ENCODE measurements at regions not wholly inside any gene's neighbourhood (a gene's known extent, or its start where the extent isn't known, plus 50 kb on each side); places are given as distances from the start of the nearest gene placed in this dataset.
"Not testable (repeated sequence)": the region's sequence is repeated elsewhere in the genome, so short reads cannot be mapped to it uniquely, and the experiment has no call there.

GRCh38 chr10:7108141-7108540 lies 302.7 kb downstream of the SFMBT2 start:
- Histone ChIP-seq H3K27me3 (ENCODE audit: low read length) (no peaks in the 10 kb centered on the region), H2AFZ (ENCODE audit: low read length) (no peak overlapping the region), H3K36me3 (ENCODE audit: low read depth, low read length) (no peaks in the 10 kb centered on the region), H3K9me3 (ENCODE audit: low read length) (no peaks in the 10 kb centered on the region), H3K9me2 (replicated peaks; ENCODE audit: low read length) (no peaks in the 10 kb centered on the region), H3K27ac (ENCODE audit: low read length) (no peak overlapping the region), H3K4me1 (ENCODE audit: insufficient read depth, low read length) (peaks cover 3% of the 10 kb centered on the region; the same call in 1 of the 2 replicates), H3K4me3 (ENCODE audit: low read length) (no peak overlapping the region), H4K20me1 (ENCODE audit: low read length) (no peaks in the 10 kb centered on the region), H3K79me2 (ENCODE audit: low read length) (no peaks in the 10 kb centered on the region), H3K9ac (ENCODE audit: low read length) (no peak overlapping the region), H3F3A (ENCODE audit: low read length, unreplicated experiment) (no peaks in the 10 kb centered on the region), H3K4me2 (ENCODE audit: low read length) (no peak overlapping the region)
- no TSS peak for BruUV-seq (replicated peaks)
- no peak for TF ChIP-seq EZH2phosphoT487 (IDR thresholded peaks at IDR 0.05; ENCODE audit: borderline replicate concordance, low read length)
- no peak for TF ChIP-seq EZH2 (IDR thresholded peaks at IDR 0.05; ENCODE audit: low read length, unreplicated experiment)
- TF ChIP-seq CTCF (conservative IDR thresholded peaks at IDR 0.05; ENCODE audit: low read depth, low read length): no peak
- DNase-seq: no peak
- ATAC-seq: no peak
- ChIA-PET POLR2A (ENCODE audit: unreplicated experiment) (no interaction called here), CTCF (no interaction called here)
- intact Hi-C loops (cut with micrococcal nuclease): no loop called here

GRCh38 chr10:7107285-7107684 lies 303.5 kb downstream of the SFMBT2 start:
- no peaks in the 10 kb centered on the region for H3K27me3 ChIP-seq (ENCODE audit: low read length)
- no peak overlapping the region for H3K9ac ChIP-seq (ENCODE audit: low read length)
- no peak overlapping the region for H3K4me2 ChIP-seq (ENCODE audit: low read length)
- BruUV-seq (replicated peaks): no TSS peak
- H3K79me2 ChIP-seq (ENCODE audit: low read length): no peaks in the 10 kb centered on the region
- no peak overlapping the region for H2AFZ ChIP-seq (ENCODE audit: low read length)
- no peak overlapping the region for H3K4me3 ChIP-seq (ENCODE audit: low read length)
- H3K36me3 ChIP-seq (ENCODE audit: low read depth, low read length): no peaks in the 10 kb centered on the region
- H4K20me1 ChIP-seq (ENCODE audit: low read length): no peaks in the 10 kb centered on the region
- H3K9me2 ChIP-seq (replicated peaks; ENCODE audit: low read length): no peaks in the 10 kb centered on the region
- peaks cover 3% of the 10 kb centered on the region; the same call in 1 of the 2 replicates for H3K4me1 ChIP-seq (ENCODE audit: insufficient read depth, low read length)
- intact Hi-C loops (cut with micrococcal nuclease): no loop called here
- TF ChIP-seq CTCF (conservative IDR thresholded peaks at IDR 0.05; ENCODE audit: low read depth, low read length) (no peak), EZH2phosphoT487 (IDR thresholded peaks at IDR 0.05; ENCODE audit: borderline replicate concordance, low read length) (no peak), EZH2 (IDR thresholded peaks at IDR 0.05; ENCODE audit: low read length, unreplicated experiment) (no peak)
- CTCF ChIA-PET: no interaction called here
- no peak for ATAC-seq
- DNase-seq: no peak
- H3F3A ChIP-seq (ENCODE audit: low read length, unreplicated experiment): no peaks in the 10 kb centered on the region
- H3K9me3 ChIP-seq (ENCODE audit: low read length): no peaks in the 10 kb centered on the region
- no peak overlapping the region for H3K27ac ChIP-seq (ENCODE audit: low read length)
- POLR2A ChIA-PET (ENCODE audit: unreplicated experiment): no interaction called here

GRCh38 chr10:7104379-7104778 lies 306.5 kb downstream of the SFMBT2 start:
- H2AFZ ChIP-seq (ENCODE audit: low read length); CTCF ChIA-PET; POLR2A ChIA-PET (ENCODE audit: unreplicated experiment); H3K9me3 ChIP-seq (ENCODE audit: low read length); H3F3A ChIP-seq (ENCODE audit: low read length, unreplicated experiment); H4K20me1 ChIP-seq (ENCODE audit: low read length); H3K9me2 ChIP-seq (replicated peaks; ENCODE audit: low read length); H3K27ac ChIP-seq (ENCODE audit: low read length); H3K4me3 ChIP-seq (ENCODE audit: low read length); H3K4me1 ChIP-seq (ENCODE audit: insufficient read depth, low read length); H3K9ac ChIP-seq (ENCODE audit: low read length); H3K27me3 ChIP-seq (ENCODE audit: low read length); ATAC-seq; H3K36me3 ChIP-seq (ENCODE audit: low read depth, low read length); DNase-seq; BruUV-seq (replicated peaks); H3K4me2 ChIP-seq (ENCODE audit: low read length); H3K79me2 ChIP-seq (ENCODE audit: low read length); intact Hi-C loops (cut with micrococcal nuclease): not testable (repeated sequence)
